A673 (cell line): ENCODE measurements at regions not wholly inside any gene's neighbourhood (a gene's known extent, or its start where the extent isn't known, plus 50 kb on each side); places are given as distances from the start of the nearest gene placed in this dataset.
"Not testable (repeated sequence)": the region's sequence is repeated elsewhere in the genome, so short reads cannot be mapped to it uniquely, and the experiment has no call there.

Source experiments
- EZH2 ChIP-seq: fragments of 200-600 bp; sonication (generic); IDR thresholded peaks from 2 replicates; pipeline ENCODE4 v1.6.1; 2017; ENCODE audit warnings: borderline replicate concordance, low read depth, mild to moderate bottlenecking, mixed read lengths, antibody characterized with exemption, low read length; ENCODE audit not compliant: poor library complexity, severe bottlenecking
- TF ChIP-seq, protein P1 (sequence below): fragments of 300-800, 200-600 bp; sonication (generic); conservative IDR thresholded peaks from 2 replicates; pipeline ENCODE4 v1.5.1; 2017; ENCODE audit warnings: low read depth, mild to moderate bottlenecking, antibody characterized with exemption, low read length, moderate library complexity, mixed read lengths

GRCh38 chr2:182552785-182553184 is 125.9 kb upstream of the PDE1A start:
- TF ChIP-seq, protein P1, sequence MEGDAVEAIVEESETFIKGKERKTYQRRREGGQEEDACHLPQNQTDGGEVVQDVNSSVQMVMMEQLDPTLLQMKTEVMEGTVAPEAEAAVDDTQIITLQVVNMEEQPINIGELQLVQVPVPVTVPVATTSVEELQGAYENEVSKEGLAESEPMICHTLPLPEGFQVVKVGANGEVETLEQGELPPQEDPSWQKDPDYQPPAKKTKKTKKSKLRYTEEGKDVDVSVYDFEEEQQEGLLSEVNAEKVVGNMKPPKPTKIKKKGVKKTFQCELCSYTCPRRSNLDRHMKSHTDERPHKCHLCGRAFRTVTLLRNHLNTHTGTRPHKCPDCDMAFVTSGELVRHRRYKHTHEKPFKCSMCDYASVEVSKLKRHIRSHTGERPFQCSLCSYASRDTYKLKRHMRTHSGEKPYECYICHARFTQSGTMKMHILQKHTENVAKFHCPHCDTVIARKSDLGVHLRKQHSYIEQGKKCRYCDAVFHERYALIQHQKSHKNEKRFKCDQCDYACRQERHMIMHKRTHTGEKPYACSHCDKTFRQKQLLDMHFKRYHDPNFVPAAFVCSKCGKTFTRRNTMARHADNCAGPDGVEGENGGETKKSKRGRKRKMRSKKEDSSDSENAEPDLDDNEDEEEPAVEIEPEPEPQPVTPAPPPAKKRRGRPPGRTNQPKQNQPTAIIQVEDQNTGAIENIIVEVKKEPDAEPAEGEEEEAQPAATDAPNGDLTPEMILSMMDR = not testable (repeated sequence)
- not testable (repeated sequence) for TF ChIP-seq EZH2
